ENCODE measurements at regions not wholly inside any gene's neighbourhood (a gene's known extent, or its start where the extent isn't known, plus 50 kb on each side); places are given as distances from the start of the nearest gene placed in this dataset.

DNA sequence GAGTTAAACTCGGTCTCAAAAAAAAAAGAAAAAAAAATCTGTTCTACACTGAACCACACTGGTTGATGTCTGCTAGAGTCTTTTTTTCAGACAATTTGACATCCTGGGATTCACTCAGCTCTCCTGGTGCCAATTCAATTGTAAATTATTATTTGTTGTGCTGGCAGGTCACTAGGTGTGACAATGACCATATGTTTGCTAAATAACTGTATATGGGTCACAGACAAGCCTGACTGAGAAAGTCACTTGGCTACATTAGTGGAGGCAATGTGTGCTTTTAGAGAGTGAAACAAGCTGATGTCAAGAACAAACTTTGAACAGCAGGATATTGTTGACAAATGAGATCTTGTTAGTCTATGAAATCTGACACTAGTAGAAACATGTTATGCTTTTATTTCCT, 1379.1 kb downstream of the ZPLD1 start:
- Histone ChIP-seq H3K27ac (ENCODE audit: low read depth, low read length) (no peak overlapping the region), H3K79me2 (ENCODE audit: insufficient read depth, low read length) (no peaks in the 10 kb centered on the region), H3K9me3 (ENCODE audit: low read depth, low read length) (no peaks in the 10 kb centered on the region), H2AFZ (ENCODE audit: low read length) (no peak overlapping the region), H3K4me2 (ENCODE audit: insufficient read depth, low read length) (no peak overlapping the region), H3K36me3 (ENCODE audit: insufficient read depth, low read length) (no peaks in the 10 kb centered on the region), H3K4me3 (ENCODE audit: insufficient read depth, low read length) (no peak overlapping the region), H3K4me1 (ENCODE audit: insufficient read depth, low read length) (no peaks in the 10 kb centered on the region), H4K20me1 (ENCODE audit: insufficient read depth, low read length) (no peaks in the 10 kb centered on the region), H3K27me3 (ENCODE audit: insufficient read depth, low read length) (no peaks in the 10 kb centered on the region)
- TF ChIP-seq, protein P1, sequence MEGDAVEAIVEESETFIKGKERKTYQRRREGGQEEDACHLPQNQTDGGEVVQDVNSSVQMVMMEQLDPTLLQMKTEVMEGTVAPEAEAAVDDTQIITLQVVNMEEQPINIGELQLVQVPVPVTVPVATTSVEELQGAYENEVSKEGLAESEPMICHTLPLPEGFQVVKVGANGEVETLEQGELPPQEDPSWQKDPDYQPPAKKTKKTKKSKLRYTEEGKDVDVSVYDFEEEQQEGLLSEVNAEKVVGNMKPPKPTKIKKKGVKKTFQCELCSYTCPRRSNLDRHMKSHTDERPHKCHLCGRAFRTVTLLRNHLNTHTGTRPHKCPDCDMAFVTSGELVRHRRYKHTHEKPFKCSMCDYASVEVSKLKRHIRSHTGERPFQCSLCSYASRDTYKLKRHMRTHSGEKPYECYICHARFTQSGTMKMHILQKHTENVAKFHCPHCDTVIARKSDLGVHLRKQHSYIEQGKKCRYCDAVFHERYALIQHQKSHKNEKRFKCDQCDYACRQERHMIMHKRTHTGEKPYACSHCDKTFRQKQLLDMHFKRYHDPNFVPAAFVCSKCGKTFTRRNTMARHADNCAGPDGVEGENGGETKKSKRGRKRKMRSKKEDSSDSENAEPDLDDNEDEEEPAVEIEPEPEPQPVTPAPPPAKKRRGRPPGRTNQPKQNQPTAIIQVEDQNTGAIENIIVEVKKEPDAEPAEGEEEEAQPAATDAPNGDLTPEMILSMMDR (IDR thresholded peaks at IDR 0.05; ENCODE audit: extremely low read depth, low read depth, low read length) = no peak
- DNase-seq (ENCODE audit: insufficient read length, low spot score, missing footprints) = no peak

DNA sequence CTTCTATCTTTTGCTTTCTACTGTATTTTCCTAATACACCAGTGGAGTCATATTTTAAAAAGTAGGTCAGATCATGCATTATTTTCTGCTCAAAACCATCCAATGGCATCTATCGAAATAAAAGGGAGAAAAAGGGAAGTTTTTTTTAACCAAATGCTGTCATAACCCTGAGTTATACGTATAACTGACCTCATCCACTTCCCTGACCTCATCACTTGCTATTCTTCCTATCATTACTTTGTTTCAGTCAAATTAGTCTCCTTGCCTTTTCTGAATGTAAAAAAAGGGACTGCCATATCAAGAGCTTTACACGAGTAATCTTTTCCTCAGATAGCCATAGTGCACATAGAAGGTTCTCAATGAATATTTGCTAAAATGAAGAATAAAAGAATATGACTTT, 1383.6 kb downstream of the ZPLD1 start:
- Histone ChIP-seq H3K27me3 (ENCODE audit: insufficient read depth, low read length) (no peaks in the 10 kb centered on the region), H3K27ac (ENCODE audit: low read depth, low read length) (no peak overlapping the region), H3K4me1 (ENCODE audit: insufficient read depth, low read length) (no peaks in the 10 kb centered on the region), H2AFZ (ENCODE audit: low read length) (no peak overlapping the region), H3K36me3 (ENCODE audit: insufficient read depth, low read length) (no peaks in the 10 kb centered on the region), H3K4me2 (ENCODE audit: insufficient read depth, low read length) (no peak overlapping the region), H3K79me2 (ENCODE audit: insufficient read depth, low read length) (no peaks in the 10 kb centered on the region), H4K20me1 (ENCODE audit: insufficient read depth, low read length) (no peaks in the 10 kb centered on the region), H3K9me3 (ENCODE audit: low read depth, low read length) (no peaks in the 10 kb centered on the region), H3K4me3 (ENCODE audit: insufficient read depth, low read length) (no peak overlapping the region)
- TF ChIP-seq, protein P1 (IDR thresholded peaks at IDR 0.05; ENCODE audit: extremely low read depth, low read depth, low read length) = no peak
- DNase-seq (ENCODE audit: insufficient read length, low spot score, missing footprints) = no peak

DNA sequence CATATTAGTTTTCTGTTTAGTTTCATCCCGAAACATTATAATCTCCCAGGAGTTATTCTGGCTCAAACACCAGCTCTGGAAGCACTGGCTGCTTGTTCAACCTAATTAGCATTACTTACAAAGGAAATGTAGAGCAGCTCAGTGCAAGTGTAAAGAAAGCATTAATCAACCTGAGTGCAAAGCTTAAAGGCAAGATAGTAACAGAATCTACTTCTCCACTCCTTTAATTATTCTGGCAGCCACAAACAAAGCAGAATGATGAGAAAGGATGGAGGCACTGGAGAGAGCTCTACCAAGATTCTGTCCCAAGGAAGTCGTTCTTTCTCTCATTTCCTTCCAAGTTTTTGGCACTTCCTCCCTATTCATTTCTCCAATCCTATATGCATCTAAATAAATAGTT, 1384.0 kb downstream of the ZPLD1 start:
- DNase-seq (ENCODE audit: insufficient read length, low spot score, missing footprints) = no peak
- TF ChIP-seq, protein P1 (IDR thresholded peaks at IDR 0.05; ENCODE audit: extremely low read depth, low read depth, low read length) = no peak
- no peak overlapping the region for H3K4me3 ChIP-seq (ENCODE audit: insufficient read depth, low read length)
- H3K4me1 ChIP-seq (ENCODE audit: insufficient read depth, low read length) = no peaks in the 10 kb centered on the region
- no peak overlapping the region for H3K27ac ChIP-seq (ENCODE audit: low read depth, low read length)
- no peak overlapping the region for H3K4me2 ChIP-seq (ENCODE audit: insufficient read depth, low read length)
- H4K20me1 ChIP-seq (ENCODE audit: insufficient read depth, low read length) = no peaks in the 10 kb centered on the region
- H2AFZ ChIP-seq (ENCODE audit: low read length) = no peak overlapping the region
- H3K36me3 ChIP-seq (ENCODE audit: insufficient read depth, low read length) = no peaks in the 10 kb centered on the region
- H3K79me2 ChIP-seq (ENCODE audit: insufficient read depth, low read length) = no peaks in the 10 kb centered on the region
- no peaks in the 10 kb centered on the region for H3K27me3 ChIP-seq (ENCODE audit: insufficient read depth, low read length)
- H3K9me3 ChIP-seq (ENCODE audit: low read depth, low read length) = no peaks in the 10 kb centered on the region

DNA sequence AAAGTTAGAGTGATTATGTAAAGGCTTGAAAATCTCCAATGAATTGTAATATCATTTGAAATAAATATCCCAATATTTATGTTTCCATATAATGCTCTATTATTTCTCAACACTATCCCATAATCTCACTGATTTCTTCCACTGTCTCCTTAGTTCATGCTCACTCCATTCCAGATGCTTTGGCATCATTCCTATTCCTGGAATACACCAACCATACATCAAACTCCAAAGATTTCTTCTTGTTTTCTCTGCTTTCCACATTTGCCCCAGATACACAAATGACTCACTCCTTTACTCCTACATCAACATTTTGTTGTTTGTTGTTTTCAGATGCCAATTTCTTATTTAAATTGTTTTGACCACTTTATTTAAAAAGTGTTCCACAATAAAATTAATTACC, 1390.8 kb downstream of the ZPLD1 start:
- Histone ChIP-seq H3K36me3 (ENCODE audit: insufficient read depth, low read length) (no peaks in the 10 kb centered on the region), H3K79me2 (ENCODE audit: insufficient read depth, low read length) (no peaks in the 10 kb centered on the region), H3K27me3 (ENCODE audit: insufficient read depth, low read length) (no peaks in the 10 kb centered on the region), H3K4me3 (ENCODE audit: insufficient read depth, low read length) (no peak overlapping the region), H3K4me2 (ENCODE audit: insufficient read depth, low read length) (no peak overlapping the region), H4K20me1 (ENCODE audit: insufficient read depth, low read length) (no peaks in the 10 kb centered on the region), H3K4me1 (ENCODE audit: insufficient read depth, low read length) (no peaks in the 10 kb centered on the region), H3K27ac (ENCODE audit: low read depth, low read length) (no peak overlapping the region), H2AFZ (ENCODE audit: low read length) (no peak overlapping the region), H3K9me3 (ENCODE audit: low read depth, low read length) (no peaks in the 10 kb centered on the region)
- no peak for DNase-seq (ENCODE audit: insufficient read length, low spot score, missing footprints)
- TF ChIP-seq, protein P1 (IDR thresholded peaks at IDR 0.05; ENCODE audit: extremely low read depth, low read depth, low read length) = no peak

Data from osteoblast (primary cell).